Skeletal muscle satellite cell (primary cell): ENCODE measurements at regions not wholly inside any gene's neighbourhood (a gene's known extent, or its start where the extent isn't known, plus 50 kb on each side); places are given as distances from the start of the nearest gene placed in this dataset.

Source experiments
- H3K27me3 ChIP-seq: 2 replicates; pipeline ENCODE4 v1.7.0; 2013; ENCODE audit warnings: low read length; ENCODE audit not compliant: control insufficient read depth, insufficient read depth
- H3K36me3 ChIP-seq: 2 replicates; pipeline ENCODE4 v1.7.0; 2013; ENCODE audit warnings: mild to moderate bottlenecking, control low read depth, low read length; ENCODE audit not compliant: insufficient read depth
- H3K4me1 ChIP-seq: 2 replicates; pipeline ENCODE4 v1.7.0; 2013; ENCODE audit warnings: low read length; ENCODE audit not compliant: control insufficient read depth, insufficient read depth
- H3K4me2 ChIP-seq: 2 replicates; pipeline ENCODE4 v1.7.0; 2013; ENCODE audit warnings: mild to moderate bottlenecking, low read length
- H3K4me3 ChIP-seq: 2 replicates; pipeline ENCODE4 v1.7.0; 2013; ENCODE audit warnings: low read length
- H3K9ac ChIP-seq: 2 replicates; pipeline ENCODE4 v1.7.0; 2013; ENCODE audit warnings: mild to moderate bottlenecking, low read depth, low read length, moderate library complexity
- H3K9me3 ChIP-seq: replicated peaks from 2 replicates; pipeline ENCODE4 v1.7.0; 2013; ENCODE audit warnings: mild to moderate bottlenecking, control low read depth, low read length

DNA sequence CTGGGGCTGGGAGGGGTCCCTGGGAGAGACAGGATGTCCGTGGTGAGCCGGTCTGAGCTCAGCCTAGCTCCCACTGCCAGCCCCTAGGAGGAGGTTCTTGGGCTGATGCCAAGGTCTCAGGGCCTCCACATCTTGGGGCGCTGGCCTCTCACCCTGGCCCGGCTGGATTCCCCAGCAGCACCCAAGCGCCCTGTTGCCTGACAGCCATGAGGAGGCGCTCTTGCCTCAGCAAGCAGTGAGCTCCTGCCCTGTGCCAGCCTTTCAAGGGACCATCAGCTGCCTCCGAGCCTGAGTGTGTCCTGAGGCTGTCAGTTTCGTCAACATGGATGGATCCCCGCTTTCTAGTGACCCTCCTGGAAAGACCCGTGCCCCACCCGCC, 234.9 kb upstream of the CIBAR2 start:
- H3K36me3 ChIP-seq, result no peaks in the 10 kb centered on the region
- H3K27me3 ChIP-seq, result peaks cover 3% of the 10 kb centered on the region
- no peak overlapping the region for H3K4me3 ChIP-seq
- no peak overlapping the region for H3K9ac ChIP-seq
- peaks cover 12% of the 10 kb centered on the region for H3K4me1 ChIP-seq
- H3K4me2 ChIP-seq, result no peak overlapping the region
- no peaks in the 10 kb centered on the region for H3K9me3 ChIP-seq

- Histone ChIP-seq H3K4me2 (no peak overlapping the region), H3K4me1 (peaks cover 12% of the 10 kb centered on the region), H3K4me3 (no peak overlapping the region), H3K9me3 (no peaks in the 10 kb centered on the region), H3K36me3 (no peaks in the 10 kb centered on the region), H3K9ac (no peak overlapping the region), H3K27me3 (peaks cover 3% of the 10 kb centered on the region)
These were observed 236.0 kb upstream of the CIBAR2 start for GRCh38 chr16:85348065-85348840.

GRCh38 chr16:85348911-85349334, 236.7 kb upstream of the CIBAR2 start:
- H3K36me3 ChIP-seq, result no peaks in the 10 kb centered on the region
- H3K9ac ChIP-seq, result no peak overlapping the region
- no peaks in the 10 kb centered on the region for H3K9me3 ChIP-seq
- peaks cover 12% of the 10 kb centered on the region for H3K4me1 ChIP-seq
- H3K4me2 ChIP-seq, result no peak overlapping the region
- H3K27me3 ChIP-seq, result peaks cover 3% of the 10 kb centered on the region
- no peak overlapping the region for H3K4me3 ChIP-seq

GRCh38 chr16:85349365-85350145, 237.3 kb upstream of the CIBAR2 start:
- Histone ChIP-seq H3K36me3 (no peaks in the 10 kb centered on the region), H3K27me3 (peaks cover 3% of the 10 kb centered on the region), H3K4me2 (no peak overlapping the region), H3K9ac (no peak overlapping the region), H3K9me3 (no peaks in the 10 kb centered on the region), H3K4me3 (no peak overlapping the region), H3K4me1 (peaks cover 16% of the 10 kb centered on the region)

DNA sequence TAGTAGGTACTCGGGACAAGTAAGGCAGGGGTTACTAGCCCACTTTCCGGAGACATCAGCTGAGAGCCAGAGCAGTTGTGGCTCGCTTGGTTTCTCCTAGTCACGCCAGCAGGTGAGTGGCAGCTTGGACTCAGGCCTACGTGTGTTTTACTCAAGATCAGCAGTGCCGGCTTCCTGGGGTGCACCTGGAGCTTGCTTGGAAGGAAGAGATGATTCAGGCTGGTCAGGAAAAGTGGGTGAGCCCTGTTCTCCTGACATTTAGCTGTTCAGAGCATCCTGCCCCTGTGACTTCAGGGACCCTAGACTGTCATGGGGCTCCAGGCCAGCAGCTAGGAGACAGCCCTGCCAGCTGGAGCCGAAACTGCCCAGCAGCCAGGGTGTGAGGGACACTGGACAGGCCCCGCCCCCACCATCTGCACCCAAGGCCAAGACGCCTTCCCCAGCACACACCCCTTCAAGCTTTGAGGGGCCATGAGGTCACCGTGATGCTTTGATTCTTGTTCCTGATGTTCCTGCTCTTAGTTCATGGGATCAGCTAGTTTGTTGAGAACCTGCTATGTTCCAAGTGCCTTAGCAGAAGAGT, 238.0 kb upstream of the CIBAR2 start:
- no peak overlapping the region for H3K4me2 ChIP-seq
- no peak overlapping the region for H3K4me3 ChIP-seq
- peaks cover 23% of the 10 kb centered on the region for H3K4me1 ChIP-seq
- peaks cover 3% of the 10 kb centered on the region for H3K27me3 ChIP-seq
- no peaks in the 10 kb centered on the region for H3K9me3 ChIP-seq
- H3K9ac ChIP-seq, result no peak overlapping the region
- no peaks in the 10 kb centered on the region for H3K36me3 ChIP-seq

DNA sequence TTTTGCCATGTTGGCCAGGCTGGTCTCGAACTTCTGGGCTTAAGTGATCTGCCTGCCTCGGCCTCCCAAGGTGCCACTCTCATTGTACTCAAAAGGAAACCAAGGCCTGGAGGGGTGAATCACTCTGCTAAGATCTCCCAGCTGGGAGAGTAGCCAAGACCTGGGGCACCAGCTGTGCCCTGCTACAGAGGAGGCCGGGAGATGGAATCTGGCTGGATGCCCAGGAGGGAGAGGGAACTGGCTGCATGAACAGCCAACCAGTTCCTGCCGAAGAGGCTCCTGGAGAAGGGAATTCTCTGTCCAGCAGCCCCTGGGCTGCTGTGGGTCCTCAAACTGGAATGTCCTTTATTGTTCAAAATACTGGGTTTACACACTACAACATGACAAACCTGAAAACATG, 238.7 kb upstream of the CIBAR2 start:
- H3K4me2 ChIP-seq, result no peak overlapping the region
- H3K4me3 ChIP-seq, result no peak overlapping the region
- H3K27me3 ChIP-seq, result peaks cover 3% of the 10 kb centered on the region
- no peaks in the 10 kb centered on the region for H3K36me3 ChIP-seq
- H3K4me1 ChIP-seq, result peaks cover 25% of the 10 kb centered on the region
- H3K9me3 ChIP-seq, result no peaks in the 10 kb centered on the region
- no peak overlapping the region for H3K9ac ChIP-seq

DNA sequence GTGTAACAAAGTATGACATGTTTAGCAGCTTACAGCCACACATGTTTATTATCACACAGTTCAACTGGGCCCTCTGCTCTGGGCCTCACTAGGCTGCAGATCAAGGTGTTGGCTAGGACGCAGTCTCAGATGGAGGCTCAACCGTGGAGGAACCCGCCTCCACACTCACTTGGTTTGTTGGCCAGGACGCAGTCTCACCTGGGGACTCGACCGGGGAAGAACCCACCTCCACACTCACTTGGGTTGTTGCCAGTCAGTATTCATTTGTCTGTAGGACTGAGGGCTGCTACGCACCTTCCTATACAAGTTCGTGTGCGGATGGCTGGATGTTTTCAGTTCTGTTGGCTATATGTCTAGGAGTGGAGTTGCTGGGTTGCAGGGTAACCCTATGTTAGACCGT, 240.7 kb upstream of the CIBAR2 start:
- H3K27me3 ChIP-seq, result peaks cover 3% of the 10 kb centered on the region
- H3K4me3 ChIP-seq, result no peak overlapping the region
- H3K4me1 ChIP-seq, result peaks cover 25% of the 10 kb centered on the region
- H3K36me3 ChIP-seq, result no peaks in the 10 kb centered on the region
- H3K9ac ChIP-seq, result no peak overlapping the region
- no peak overlapping the region for H3K4me2 ChIP-seq
- no peaks in the 10 kb centered on the region for H3K9me3 ChIP-seq

DNA sequence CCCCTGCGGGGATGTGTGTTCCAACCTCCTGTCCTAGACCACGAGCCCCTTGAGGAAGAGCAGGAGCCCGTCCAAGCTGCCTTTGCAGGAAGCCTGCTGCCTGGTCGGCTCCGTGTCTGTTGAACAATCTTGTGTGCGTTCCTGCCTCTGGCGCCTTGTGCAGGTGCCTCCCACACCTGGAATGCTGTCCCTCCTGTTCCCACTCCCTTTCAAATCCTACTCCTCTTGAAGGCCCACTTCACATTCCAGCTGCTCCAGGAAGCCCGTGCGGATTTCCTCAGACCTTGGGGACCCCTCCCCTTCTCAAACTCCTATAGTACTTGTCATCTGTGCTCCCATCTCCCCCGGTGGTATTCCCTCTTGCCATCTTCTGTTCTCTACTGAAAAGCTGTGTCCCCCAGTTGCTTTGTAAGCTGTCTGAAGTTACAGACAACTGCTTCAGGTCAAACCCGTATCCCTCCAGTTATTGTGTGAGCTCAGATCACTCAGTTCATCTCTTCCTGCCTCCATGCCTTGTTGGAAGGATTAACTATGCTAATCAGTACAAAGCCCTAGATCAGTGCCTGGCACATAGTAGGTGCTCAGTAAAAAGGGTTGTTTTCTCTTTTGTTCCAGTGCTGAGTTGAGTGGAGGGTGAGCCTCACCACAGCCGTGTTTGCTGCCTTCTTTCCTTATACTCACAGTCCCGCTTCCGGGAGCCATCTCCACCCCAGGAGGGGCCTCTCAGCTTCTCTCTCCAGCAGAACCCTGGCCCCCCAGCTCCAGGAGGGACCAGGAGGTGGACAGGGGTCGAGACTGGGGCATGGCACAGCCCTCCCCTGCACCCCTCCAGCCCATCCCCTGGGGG, 241.8 kb upstream of the CIBAR2 start:
- Histone ChIP-seq H3K9ac (no peak overlapping the region), H3K9me3 (no peaks in the 10 kb centered on the region), H3K36me3 (peaks cover 3% of the 10 kb centered on the region), H3K4me1 (peaks cover 27% of the 10 kb centered on the region), H3K27me3 (peaks cover 1% of the 10 kb centered on the region), H3K4me2 (no peak overlapping the region), H3K4me3 (no peak overlapping the region)

DNA sequence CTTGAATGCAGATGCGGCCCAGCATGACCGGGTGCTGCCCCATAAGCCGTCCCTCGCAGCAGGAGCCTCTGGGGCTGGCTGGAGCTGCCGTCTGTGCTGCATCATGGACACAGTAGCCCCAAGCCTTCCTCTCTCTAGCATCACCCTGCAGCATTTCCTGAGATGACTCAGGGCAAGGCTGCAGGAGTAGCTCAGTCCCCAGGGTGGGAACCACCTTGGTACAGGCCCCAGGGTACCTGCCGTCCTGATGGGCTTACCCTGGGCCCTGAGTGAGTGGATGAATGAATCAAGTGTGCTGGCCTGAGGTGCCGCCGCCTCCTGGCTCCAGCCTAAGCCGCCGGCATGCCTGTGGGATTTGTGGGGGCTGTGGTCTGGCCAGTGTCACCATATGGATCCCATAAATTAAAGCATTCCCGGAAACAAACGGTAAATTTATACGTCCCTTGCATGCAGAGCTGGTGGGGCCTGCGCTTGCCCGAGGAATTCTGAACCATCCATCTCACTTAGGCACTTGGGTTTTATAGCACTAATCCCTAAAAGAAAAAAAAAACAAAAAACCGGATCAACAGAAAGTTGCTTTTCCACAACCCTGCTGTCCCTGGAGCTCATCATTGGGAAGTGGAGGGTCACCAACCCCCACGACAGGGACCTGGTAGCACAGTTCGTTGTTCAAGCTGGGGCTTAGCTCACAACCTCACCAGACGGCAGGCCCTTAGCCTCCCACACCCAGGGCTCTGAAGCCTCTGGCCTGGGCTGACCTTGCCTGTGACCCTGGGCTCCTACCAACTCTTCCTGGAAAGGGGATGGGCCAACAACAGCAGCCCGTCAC, 242.6 kb upstream of the CIBAR2 start:
- Histone ChIP-seq H3K36me3 (peaks cover 3% of the 10 kb centered on the region), H3K9me3 (no peaks in the 10 kb centered on the region), H3K4me3 (no peak overlapping the region), H3K27me3 (no peaks in the 10 kb centered on the region), H3K4me2 (no peak overlapping the region), H3K9ac (no peak overlapping the region), H3K4me1 (peaks cover 30% of the 10 kb centered on the region)

GRCh38 chr16:85355515-85355837, 243.2 kb upstream of the CIBAR2 start:
- Histone ChIP-seq H3K27me3 (no peaks in the 10 kb centered on the region), H3K4me3 (no peak overlapping the region), H3K9me3 (no peaks in the 10 kb centered on the region), H3K9ac (no peak overlapping the region), H3K4me2 (no peak overlapping the region), H3K36me3 (peaks cover 3% of the 10 kb centered on the region), H3K4me1 (peaks cover 26% of the 10 kb centered on the region)
